GM10266 (cell line): ENCODE measurements at regions not wholly inside any gene's neighbourhood (a gene's known extent, or its start where the extent isn't known, plus 50 kb on each side); places are given as distances from the start of the nearest gene placed in this dataset.

Source experiments
- DNase-seq: peaks from one replicate; pipeline ENCODE4 v3.0.0; 2012; ENCODE audit errors: extremely low spot score
- CTCF ChIP-seq: IDR thresholded peaks from 2 replicates; pipeline ENCODE4 v1.5.1; 2012; ENCODE audit warnings: mild to moderate bottlenecking, low read depth; ENCODE audit not compliant: control insufficient read depth, insufficient read depth; ENCODE audit errors: missing control alignments

- TF ChIP-seq CTCF = no peak
- no peak for DNase-seq
These were observed 50.3 kb upstream of the E2F8 start for GRCh38 chr11:19291064-19291463.
